H9 (cell line): ENCODE measurements at regions not wholly inside any gene's neighbourhood (a gene's known extent, or its start where the extent isn't known, plus 50 kb on each side); places are given as distances from the start of the nearest gene placed in this dataset.

Source experiments
- DNase-seq: peaks from one replicate; pipeline ENCODE4 v3.0.0-alpha.2; 2017
- H2AFZ ChIP-seq: one replicate; pipeline ENCODE4 v1.6.1; 2013; ENCODE audit warnings: mild to moderate bottlenecking, low read length, control low read depth, moderate library complexity
- H2AK5ac ChIP-seq: 2 replicates; pipeline ENCODE4 v1.6.1; 2013; ENCODE audit warnings: low read length, control low read depth, mixed read lengths; ENCODE audit not compliant: insufficient read length
- H2BK120ac ChIP-seq: one replicate; pipeline ENCODE4 v1.6.1; 2013; ENCODE audit warnings: low read depth, mild to moderate bottlenecking, low read length, control low read depth, inconsistent platforms; ENCODE audit not compliant: poor library complexity, severe bottlenecking
- H2BK12ac ChIP-seq: 2 replicates; pipeline ENCODE4 v1.6.1; 2013; ENCODE audit warnings: low read length, control low read depth, mixed read lengths, low read depth; ENCODE audit not compliant: insufficient read length
- H2BK15ac ChIP-seq: 2 replicates; pipeline ENCODE4 v1.6.1; 2013; ENCODE audit warnings: low read depth, low read length, control low read depth
- H2BK20ac ChIP-seq: one replicate; pipeline ENCODE4 v1.6.1; 2013; ENCODE audit warnings: low read depth, mild to moderate bottlenecking, low read length, control low read depth, inconsistent platforms; ENCODE audit not compliant: poor library complexity, severe bottlenecking
- H2BK5ac ChIP-seq: 2 replicates; pipeline ENCODE4 v1.6.1; 2013; ENCODE audit warnings: low read length, control low read depth, mixed read lengths; ENCODE audit not compliant: insufficient read length
- H3K14ac ChIP-seq: 2 replicates; pipeline ENCODE4 v1.6.1; 2013; ENCODE audit warnings: low read length, control low read depth; ENCODE audit not compliant: insufficient read depth
- H3K18ac ChIP-seq: 2 replicates; pipeline ENCODE4 v1.6.1; 2013; ENCODE audit warnings: low read depth, mild to moderate bottlenecking, mixed read lengths, low read length, control low read depth; ENCODE audit not compliant: insufficient read length
- H3K23ac ChIP-seq: 2 replicates; pipeline ENCODE4 v1.6.1; 2013; ENCODE audit warnings: low read length, control low read depth, mixed read lengths, low read depth; ENCODE audit not compliant: insufficient read length
- H3K23me2 ChIP-seq: 2 replicates; pipeline ENCODE4 v1.6.1; 2013; ENCODE audit warnings: low read depth, mild to moderate bottlenecking, mixed read lengths, low read length, control low read depth; ENCODE audit not compliant: insufficient read length, poor library complexity, severe bottlenecking
- H3K27ac ChIP-seq: 2 replicates; pipeline ENCODE4 v1.5.1; 2013; ENCODE audit warnings: low read length, control low read depth, mixed read lengths, low read depth; ENCODE audit not compliant: insufficient read length
- H3K27me3 ChIP-seq: 2 replicates; pipeline ENCODE4 v1.6.1; 2013; ENCODE audit warnings: low read length, control low read depth, inconsistent platforms; ENCODE audit not compliant: insufficient read depth
- H3K4ac ChIP-seq: 2 replicates; pipeline ENCODE4 v1.6.1; 2013; ENCODE audit warnings: low read depth, mild to moderate bottlenecking, control low read depth, inconsistent platforms, low read length, moderate library complexity
- H3K4me1 ChIP-seq: 2 replicates; pipeline ENCODE4 v1.6.1; 2013; ENCODE audit warnings: low read length, control low read depth, inconsistent platforms; ENCODE audit not compliant: insufficient read depth
- H3K4me2 ChIP-seq: 2 replicates; pipeline ENCODE4 v1.6.1; 2013; ENCODE audit warnings: low read length, control low read depth, mixed read lengths; ENCODE audit not compliant: insufficient read length, insufficient read depth
- H3K56ac ChIP-seq: 2 replicates; pipeline ENCODE4 v1.6.1; 2013; ENCODE audit warnings: low read depth, mild to moderate bottlenecking, mixed read lengths, low read length, control low read depth; ENCODE audit not compliant: insufficient read length
- H3K79me1 ChIP-seq: 2 replicates; pipeline ENCODE4 v1.6.1; 2013; ENCODE audit warnings: low read depth, mild to moderate bottlenecking, moderate library complexity, low read length, control low read depth, inconsistent platforms; ENCODE audit not compliant: insufficient read depth, poor library complexity, severe bottlenecking
- H3K79me2 ChIP-seq: 2 replicates; pipeline ENCODE4 v1.6.1; 2013; ENCODE audit warnings: low read length, control low read depth, inconsistent platforms; ENCODE audit not compliant: insufficient read depth
- H3K9ac ChIP-seq: 2 replicates; pipeline ENCODE4 v1.6.1; 2013; ENCODE audit warnings: low read length, control low read depth, mixed read lengths; ENCODE audit not compliant: insufficient read length; ENCODE audit errors: extremely low read depth
- H3K9me3 ChIP-seq: one replicate; pipeline ENCODE4 v1.6.1; 2013; ENCODE audit warnings: low read depth, low read length, inconsistent platforms; ENCODE audit not compliant: control insufficient read depth
- H3T11ph ChIP-seq: one replicate; pipeline ENCODE4 v1.6.1; 2013; ENCODE audit warnings: mild to moderate bottlenecking, low read length, control low read depth, inconsistent platforms
- H4K20me1 ChIP-seq: one replicate; pipeline ENCODE4 v1.6.1; 2013; ENCODE audit not compliant: control insufficient read depth, insufficient read length, insufficient read depth
- H4K5ac ChIP-seq: 2 replicates; pipeline ENCODE4 v1.6.1; 2013; ENCODE audit warnings: low read depth, mild to moderate bottlenecking, mixed read lengths, low read length, control low read depth; ENCODE audit not compliant: insufficient read length
- H4K8ac ChIP-seq: replicated peaks from 2 replicates; pipeline ENCODE4 v1.6.1; 2013; ENCODE audit warnings: low read length, control low read depth, mixed read lengths, low read depth; ENCODE audit not compliant: insufficient read length
- H4K91ac ChIP-seq: 2 replicates; pipeline ENCODE4 v1.6.1; 2013; ENCODE audit warnings: low read depth, mild to moderate bottlenecking, moderate library complexity, mixed read lengths, low read length, control low read depth; ENCODE audit not compliant: insufficient read length
- H3K27ac Mint-ChIP-seq, 3 experiments: 2 replicates in 2 of 3; 3 replicates in 1 of 3; pipeline ENCODE4 v1.8.0; 2020 to 2021; ENCODE audit warnings: mixed read lengths in 3 of 3, mild to moderate bottlenecking in 1 of 3, moderate library complexity in 1 of 3
- H3K27me3 Mint-ChIP-seq: 2 replicates; pipeline ENCODE4 v1.8.0; 2021; ENCODE audit warnings: low read depth, mild to moderate bottlenecking, moderate library complexity, mixed read lengths
- H3K36me3 Mint-ChIP-seq, 3 experiments: 2 replicates in 2 of 3; 3 replicates in 1 of 3; pipeline ENCODE4 v1.8.0; 2020 to 2021; ENCODE audit warnings: low read depth in 3 of 3, mixed read lengths in 3 of 3; ENCODE audit not compliant: insufficient read depth in 1 of 3
- H3K4me1 Mint-ChIP-seq, 2 experiments: 2 replicates each; pipeline ENCODE4 v1.8.0; 2020; ENCODE audit warnings: mixed read lengths in 2 of 2
- H3K4me3 Mint-ChIP-seq, 2 experiments: 2 replicates in 1 of 2; 3 replicates in 1 of 2; pipeline ENCODE4 v1.8.0; 2020 to 2021; ENCODE audit warnings: mild to moderate bottlenecking in 2 of 2, mixed read lengths in 2 of 2, moderate library complexity in 1 of 2
- H3K9me3 Mint-ChIP-seq, 2 experiments: 2 replicates in 1 of 2; 3 replicates in 1 of 2; pipeline ENCODE4 v1.8.0; 2020; ENCODE audit warnings: mild to moderate bottlenecking in 2 of 2, mixed read lengths in 2 of 2, moderate library complexity in 1 of 2
- WGBS: extraction: QIAGEN DNeasy Blood & Tissue Kit; methylation state at CpG from one replicate; pipeline ENCODE4 v1.1.7; 2013; ENCODE audit warnings: missing lambda C conversion rate, low lambda C conversion rate, mixed read lengths; ENCODE audit not compliant: insufficient read length; ENCODE audit errors: extremely low coverage; 5-methylcytosine and 5-hydroxymethylcytosine counted together
- TF ChIP-seq, protein P1 (sequence below): fragments of 200-600 bp; sonication (generic); conservative IDR thresholded peaks from 3 replicates; pipeline ENCODE4 v1.8.0; 2021; ENCODE audit warnings: antibody characterized with exemption, mild to moderate bottlenecking

DNA sequence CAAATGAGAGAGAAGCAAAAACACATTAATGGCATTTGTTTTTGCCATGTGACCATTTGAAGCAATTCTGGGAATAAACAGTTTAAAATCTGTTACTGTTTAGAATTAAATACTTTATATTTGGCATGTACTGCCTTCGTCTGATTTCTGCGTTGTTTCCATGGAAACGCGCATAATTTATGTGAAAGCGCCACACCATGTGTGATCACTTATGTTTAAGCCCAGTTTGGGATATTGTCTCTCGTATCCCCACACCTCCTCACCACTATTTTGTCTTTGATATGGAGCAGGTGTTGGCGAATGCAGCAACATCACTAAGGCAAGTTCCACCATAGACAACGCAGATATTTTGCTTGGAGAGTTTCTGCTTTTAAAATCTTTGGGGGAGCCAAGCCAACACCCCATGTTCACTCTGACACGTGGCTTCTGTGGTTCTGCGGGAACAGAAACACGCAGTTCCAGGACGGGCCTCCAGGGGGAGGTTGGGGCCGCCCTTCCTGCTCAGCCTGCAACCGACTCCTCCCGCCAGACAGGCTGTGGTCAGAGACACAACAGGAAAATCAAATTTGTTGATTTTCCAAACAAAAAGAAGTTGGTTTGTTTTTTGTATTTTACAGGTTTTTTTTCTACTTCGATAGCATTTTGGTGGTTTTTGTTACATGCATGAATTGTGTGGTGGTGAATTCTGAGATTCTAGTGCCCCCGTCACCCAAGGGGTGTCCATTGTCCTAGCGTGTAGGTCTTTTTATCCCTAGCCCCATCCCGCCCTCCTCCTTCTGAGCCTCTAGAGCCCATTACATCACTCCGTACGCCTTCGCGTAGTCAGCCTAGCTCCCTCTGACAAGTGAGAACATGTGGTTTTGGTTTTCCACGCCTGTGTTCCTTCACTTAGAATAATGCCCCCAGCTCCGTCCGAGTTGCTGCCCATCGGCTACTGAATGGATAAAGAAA is 101.9 kb upstream of the SFSWAP start:
- no peak overlapping the region for H3K18ac ChIP-seq
- H3K27me3 ChIP-seq, result no peaks in the 10 kb centered on the region
- H2BK120ac ChIP-seq, result no peak overlapping the region
- H4K8ac ChIP-seq, result no peak overlapping the region
- H3K9ac ChIP-seq, result no peak overlapping the region
- no peak overlapping the region for H2AK5ac ChIP-seq
- H3K23ac ChIP-seq, result no peak overlapping the region
- no peak overlapping the region for H3K56ac ChIP-seq
- no peak overlapping the region for H3K27ac ChIP-seq
- H3K4me3 Mint-ChIP-seq, result no peak overlapping the region
- H2BK5ac ChIP-seq, result no peak overlapping the region
- peaks cover 0 to 2% (median 0%) of the 10 kb centered on the region in 3 experiments; a peak in 1 of 7 replicates for H3K36me3 Mint-ChIP-seq
- DNase-seq, result peak; percentile 87
- H4K5ac ChIP-seq, result no peak overlapping the region
- H2BK15ac ChIP-seq, result no peak overlapping the region
- no peaks in the 10 kb centered on the region for H3K9me3 ChIP-seq
- no peak overlapping the region for H4K91ac ChIP-seq
- H3K23me2 ChIP-seq, result no peaks in the 10 kb centered on the region
- no peak overlapping the region for H3K14ac ChIP-seq
- peaks cover 14 to 17% of the 10 kb centered on the region in 2 experiments for H3K4me1 Mint-ChIP-seq
- no peaks in the 10 kb centered on the region for H3K79me2 ChIP-seq
- H3K9me3 Mint-ChIP-seq, result no peaks in the 10 kb centered on the region; a peak in 1 of 5 replicates
- H2BK12ac ChIP-seq, result no peak overlapping the region
- no peak overlapping the region for H3T11ph ChIP-seq
- H4K20me1 ChIP-seq, result peaks cover 2% of the 10 kb centered on the region
- no peak overlapping the region for H3K4me2 ChIP-seq
- H3K27ac Mint-ChIP-seq, result peak overlapping the region in 1 of 3 experiments; percentile 37; a peak in 2 of 7 replicates
- H3K79me1 ChIP-seq, result no peaks in the 10 kb centered on the region
- H3K27me3 Mint-ChIP-seq, result peaks cover 7% of the 10 kb centered on the region
- H2AFZ ChIP-seq, result no peak overlapping the region
- WGBS, result no CpG with 5 or more reads among the region's 27 CpGs
- TF ChIP-seq, protein P1, sequence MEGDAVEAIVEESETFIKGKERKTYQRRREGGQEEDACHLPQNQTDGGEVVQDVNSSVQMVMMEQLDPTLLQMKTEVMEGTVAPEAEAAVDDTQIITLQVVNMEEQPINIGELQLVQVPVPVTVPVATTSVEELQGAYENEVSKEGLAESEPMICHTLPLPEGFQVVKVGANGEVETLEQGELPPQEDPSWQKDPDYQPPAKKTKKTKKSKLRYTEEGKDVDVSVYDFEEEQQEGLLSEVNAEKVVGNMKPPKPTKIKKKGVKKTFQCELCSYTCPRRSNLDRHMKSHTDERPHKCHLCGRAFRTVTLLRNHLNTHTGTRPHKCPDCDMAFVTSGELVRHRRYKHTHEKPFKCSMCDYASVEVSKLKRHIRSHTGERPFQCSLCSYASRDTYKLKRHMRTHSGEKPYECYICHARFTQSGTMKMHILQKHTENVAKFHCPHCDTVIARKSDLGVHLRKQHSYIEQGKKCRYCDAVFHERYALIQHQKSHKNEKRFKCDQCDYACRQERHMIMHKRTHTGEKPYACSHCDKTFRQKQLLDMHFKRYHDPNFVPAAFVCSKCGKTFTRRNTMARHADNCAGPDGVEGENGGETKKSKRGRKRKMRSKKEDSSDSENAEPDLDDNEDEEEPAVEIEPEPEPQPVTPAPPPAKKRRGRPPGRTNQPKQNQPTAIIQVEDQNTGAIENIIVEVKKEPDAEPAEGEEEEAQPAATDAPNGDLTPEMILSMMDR, result peak; percentile 91
- no peak overlapping the region for H2BK20ac ChIP-seq
- H3K4ac ChIP-seq, result no peak overlapping the region
- no peaks in the 10 kb centered on the region; the same call in 1 of the 2 replicates for H3K4me1 ChIP-seq
